Osteocyte (in vitro differentiated cells): ENCODE measurements at regions not wholly inside any gene's neighbourhood (a gene's known extent, or its start where the extent isn't known, plus 50 kb on each side); places are given as distances from the start of the nearest gene placed in this dataset.

Experiments used
- DNase-seq: peaks from one replicate; pipeline ENCODE4 v3.0.0; 2021; ENCODE audit warnings: mixed read lengths; ENCODE audit not compliant: unreplicated experiment; ENCODE audit errors: extremely low spot score
- H3K27ac Mint-ChIP-seq: one replicate; pipeline ENCODE4 v1.8.0; 2021; ENCODE audit warnings: mild to moderate bottlenecking, mixed read lengths; ENCODE audit not compliant: unreplicated experiment
- H3K27me3 Mint-ChIP-seq: one replicate; pipeline ENCODE4 v1.8.0; 2021; ENCODE audit warnings: mixed read lengths; ENCODE audit not compliant: unreplicated experiment
- H3K36me3 Mint-ChIP-seq: one replicate; pipeline ENCODE4 v1.8.0; 2021; ENCODE audit warnings: mixed read lengths; ENCODE audit not compliant: unreplicated experiment
- H3K4me1 Mint-ChIP-seq: one replicate; pipeline ENCODE4 v1.8.0; 2021; ENCODE audit warnings: mixed read lengths; ENCODE audit not compliant: unreplicated experiment
- H3K4me3 Mint-ChIP-seq: one replicate; pipeline ENCODE4 v1.8.0; 2021; ENCODE audit warnings: mild to moderate bottlenecking, moderate library complexity, mixed read lengths; ENCODE audit not compliant: unreplicated experiment
- H3K9me3 Mint-ChIP-seq: one replicate; pipeline ENCODE4 v1.8.0; 2021; ENCODE audit warnings: mixed read lengths; ENCODE audit not compliant: unreplicated experiment
- TF ChIP-seq, protein P1 (sequence below): fragments of 200-600 bp; sonication (generic); IDR thresholded peaks from 2 replicates; pipeline ENCODE4 v1.5.0; 2021; ENCODE audit warnings: antibody characterized with exemption, mild to moderate bottlenecking, moderate library complexity

DNA sequence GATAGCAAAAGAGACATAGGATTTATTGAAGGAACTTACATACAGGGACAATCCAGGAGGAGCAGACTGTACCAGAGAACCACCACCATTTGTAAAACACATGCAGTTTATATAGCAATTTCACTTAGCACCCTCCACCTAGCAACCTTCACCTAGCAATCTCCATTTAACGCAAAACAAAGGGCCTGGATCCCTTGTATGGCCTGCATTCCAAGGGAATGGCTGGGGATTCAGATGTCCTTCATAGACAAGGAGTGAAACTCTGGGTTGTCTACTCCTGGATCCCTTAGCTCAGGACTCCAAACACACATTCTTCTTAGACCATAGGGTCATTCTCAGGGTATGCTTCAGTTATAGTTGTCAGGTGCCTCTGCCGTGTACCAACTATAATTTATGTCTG is 1324.9 kb downstream of the HACE1 start:
- no peaks in the 10 kb centered on the region for H3K9me3 Mint-ChIP-seq
- DNase-seq, result no peak
- TF ChIP-seq, protein P1, sequence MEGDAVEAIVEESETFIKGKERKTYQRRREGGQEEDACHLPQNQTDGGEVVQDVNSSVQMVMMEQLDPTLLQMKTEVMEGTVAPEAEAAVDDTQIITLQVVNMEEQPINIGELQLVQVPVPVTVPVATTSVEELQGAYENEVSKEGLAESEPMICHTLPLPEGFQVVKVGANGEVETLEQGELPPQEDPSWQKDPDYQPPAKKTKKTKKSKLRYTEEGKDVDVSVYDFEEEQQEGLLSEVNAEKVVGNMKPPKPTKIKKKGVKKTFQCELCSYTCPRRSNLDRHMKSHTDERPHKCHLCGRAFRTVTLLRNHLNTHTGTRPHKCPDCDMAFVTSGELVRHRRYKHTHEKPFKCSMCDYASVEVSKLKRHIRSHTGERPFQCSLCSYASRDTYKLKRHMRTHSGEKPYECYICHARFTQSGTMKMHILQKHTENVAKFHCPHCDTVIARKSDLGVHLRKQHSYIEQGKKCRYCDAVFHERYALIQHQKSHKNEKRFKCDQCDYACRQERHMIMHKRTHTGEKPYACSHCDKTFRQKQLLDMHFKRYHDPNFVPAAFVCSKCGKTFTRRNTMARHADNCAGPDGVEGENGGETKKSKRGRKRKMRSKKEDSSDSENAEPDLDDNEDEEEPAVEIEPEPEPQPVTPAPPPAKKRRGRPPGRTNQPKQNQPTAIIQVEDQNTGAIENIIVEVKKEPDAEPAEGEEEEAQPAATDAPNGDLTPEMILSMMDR, result no peak
- no peak overlapping the region for H3K27ac Mint-ChIP-seq
- no peaks in the 10 kb centered on the region for H3K4me1 Mint-ChIP-seq
- H3K4me3 Mint-ChIP-seq, result no peak overlapping the region
- H3K36me3 Mint-ChIP-seq, result no peaks in the 10 kb centered on the region
- no peaks in the 10 kb centered on the region for H3K27me3 Mint-ChIP-seq

DNA sequence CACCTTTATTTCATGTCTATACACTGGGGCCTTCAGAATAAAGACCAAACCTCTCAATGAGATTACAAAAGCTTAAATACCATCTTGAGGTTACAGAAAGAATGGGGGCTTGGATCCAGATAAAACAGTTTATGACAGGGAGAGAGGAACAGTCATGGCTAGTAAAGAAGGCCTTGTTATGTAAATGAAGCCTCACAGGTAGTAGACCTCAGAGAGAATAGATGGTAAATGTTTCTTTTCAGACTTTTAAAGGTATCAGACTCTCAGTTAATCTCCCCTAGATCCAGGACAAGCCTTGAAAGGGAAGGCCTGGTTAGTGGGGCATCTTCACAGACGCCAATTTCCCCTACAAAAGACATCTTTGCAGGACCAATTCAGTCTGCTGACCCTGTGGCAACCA is 1325.6 kb downstream of the HACE1 start:
- no peak for DNase-seq
- Mint-ChIP-seq H3K9me3 (no peaks in the 10 kb centered on the region), H3K4me3 (no peak overlapping the region), H3K4me1 (no peaks in the 10 kb centered on the region), H3K27me3 (no peaks in the 10 kb centered on the region), H3K27ac (no peak overlapping the region), H3K36me3 (no peaks in the 10 kb centered on the region)
- TF ChIP-seq, protein P1, result no peak

DNA sequence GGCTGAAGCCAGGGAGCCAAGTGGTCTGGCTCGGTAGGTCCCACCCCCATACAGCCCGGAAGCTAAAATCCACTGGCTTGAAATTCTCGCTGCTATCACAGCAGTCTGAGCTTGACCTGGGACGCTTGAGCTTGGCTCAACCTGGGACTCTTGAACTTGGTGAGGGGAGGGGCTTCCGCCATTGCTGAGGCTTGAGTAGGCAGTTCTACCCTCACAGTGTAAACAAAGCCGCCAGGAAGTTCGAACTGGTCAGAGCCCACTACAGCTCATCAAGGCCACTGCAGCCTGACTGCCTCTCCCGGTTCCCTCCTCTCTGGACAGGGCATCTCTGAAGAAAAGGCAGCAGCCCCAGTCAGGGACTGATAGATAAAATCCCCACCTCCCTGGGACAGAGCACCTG is 1337.7 kb downstream of the HACE1 start:
- Mint-ChIP-seq H3K27me3 (peaks cover 3% of the 10 kb centered on the region), H3K4me3 (no peak overlapping the region), H3K27ac (no peak overlapping the region), H3K36me3 (no peaks in the 10 kb centered on the region), H3K4me1 (no peaks in the 10 kb centered on the region), H3K9me3 (peaks cover 27% of the 10 kb centered on the region)
- no peak for DNase-seq
- TF ChIP-seq, protein P1, result no peak

DNA sequence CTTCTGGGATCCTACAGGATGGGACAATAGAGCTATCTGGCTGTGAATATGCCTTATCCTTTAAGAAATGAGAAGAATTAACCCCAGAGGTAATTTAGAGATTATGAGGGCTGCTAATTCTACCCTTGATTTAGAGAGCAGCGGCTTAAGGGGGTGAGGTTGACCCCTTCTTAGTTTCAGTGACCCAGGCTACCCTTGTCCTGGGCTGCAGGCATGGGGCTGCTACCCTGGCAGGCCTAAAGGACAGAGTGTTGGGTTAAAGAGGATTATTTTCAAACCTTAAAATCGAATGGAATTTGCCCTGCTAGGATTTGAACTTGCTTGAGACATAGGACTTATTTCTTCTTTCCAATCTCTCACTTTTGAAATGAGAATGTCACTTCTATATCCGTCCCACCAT is 1343.4 kb downstream of the HACE1 start:
- Mint-ChIP-seq H3K9me3 (peaks cover 3% of the 10 kb centered on the region), H3K4me3 (no peak overlapping the region), H3K27ac (no peak overlapping the region), H3K36me3 (no peaks in the 10 kb centered on the region), H3K4me1 (no peaks in the 10 kb centered on the region), H3K27me3 (peaks cover 3% of the 10 kb centered on the region)
- no peak for DNase-seq
- TF ChIP-seq, protein P1, result no peak

DNA sequence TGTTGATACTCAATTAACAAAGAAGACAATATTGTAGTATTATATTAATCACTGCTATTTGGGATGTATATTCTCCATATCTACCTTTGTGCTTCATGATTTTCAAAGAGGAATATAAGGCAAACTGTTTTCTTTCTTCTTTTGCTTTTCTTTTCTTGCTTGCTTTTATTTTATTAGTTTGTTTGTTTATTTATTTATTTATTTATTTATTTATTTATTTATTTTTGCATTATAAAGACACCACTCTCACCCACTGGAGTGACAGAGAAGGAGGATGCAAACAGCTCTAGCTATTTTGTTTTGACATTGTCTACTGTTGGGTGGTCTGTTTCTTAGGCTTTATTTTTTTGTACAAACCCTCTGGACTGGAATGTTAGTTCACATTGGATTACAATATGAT is 1352.7 kb downstream of the HACE1 start:
- TF ChIP-seq, protein P1, result no peak
- no peaks in the 10 kb centered on the region for H3K9me3 Mint-ChIP-seq
- no peaks in the 10 kb centered on the region for H3K36me3 Mint-ChIP-seq
- no peak overlapping the region for H3K27ac Mint-ChIP-seq
- no peak overlapping the region for H3K4me3 Mint-ChIP-seq
- no peaks in the 10 kb centered on the region for H3K4me1 Mint-ChIP-seq
- H3K27me3 Mint-ChIP-seq, result peaks cover 7% of the 10 kb centered on the region
- DNase-seq, result no peak
